ENCODE measurements at regions not wholly inside any gene's neighbourhood (a gene's known extent, or its start where the extent isn't known, plus 50 kb on each side); places are given as distances from the start of the nearest gene placed in this dataset.

- H3K4me3 ChIP-seq (ENCODE audit: low read depth in 2 of 2, low read length in 2 of 2) = no peak overlapping the region
- ChIA-PET POLR2A (no interaction called here), CTCF (no interaction called here)
- H3K36me3 ChIP-seq (ENCODE audit: control insufficient read depth, insufficient read depth, low read length) = no peaks in the 10 kb centered on the region
- DNase-seq (ENCODE audit: low read depth, low spot score) (no peak), ATAC-seq (no peak)
- H3K27me3 ChIP-seq (ENCODE audit: control insufficient read depth, insufficient read depth, low read length) = no peaks in the 10 kb centered on the region
- TF ChIP-seq CTCF (IDR thresholded peaks at IDR 0.05) = no peak
- TF ChIP-seq TCF7L2 (IDR thresholded peaks at IDR 0.05; ENCODE audit: low read depth, low read length) = no peak
- no peak for TF ChIP-seq SIN3A (IDR thresholded peaks at IDR 0.05; ENCODE audit: borderline replicate concordance, insufficient read depth, low read depth, low read length)
- TF ChIP-seq POLR2AphosphoS5 (IDR thresholded peaks at IDR 0.05; ENCODE audit: low read depth, low read length) = no peak
- no peak for TF ChIP-seq REST (IDR thresholded peaks at IDR 0.05; ENCODE audit: insufficient read depth in 1 of 2, low read depth in 2 of 2, low read length in 1 of 2)
- no peaks in the 10 kb centered on the region for H3K4me1 ChIP-seq (ENCODE audit: control insufficient read depth, insufficient read depth, low read length)
- in situ Hi-C loops (cut with HindIII; ENCODE audit: low pct_unique_long_range_greater_than_20kb, low sequenced_read_pairs) = no loop called here
- BruUV-seq (replicated peaks) = no TSS peak
- no peaks in the 10 kb centered on the region for H3K9me3 ChIP-seq (ENCODE audit: control insufficient read depth, insufficient read depth, low read depth, low read length)
- intact Hi-C loops (cut with micrococcal nuclease; ENCODE audit: unreplicated experiment) = no loop called here
- no peak overlapping the region for H3K27ac ChIP-seq (ENCODE audit: low read length)
Measured at GRCh38 chr2:180144338-180144813, 137.3 kb upstream of the CWC22 start.

GRCh38 chr2:180143633-180144337, 136.7 kb upstream of the CWC22 start:
- in situ Hi-C loops (cut with HindIII; ENCODE audit: low pct_unique_long_range_greater_than_20kb, low sequenced_read_pairs) (no loop called here), intact Hi-C loops (cut with micrococcal nuclease; ENCODE audit: unreplicated experiment) (no loop called here)
- TF ChIP-seq POLR2AphosphoS5 (IDR thresholded peaks at IDR 0.05; ENCODE audit: low read depth, low read length) (no peak), SIN3A (IDR thresholded peaks at IDR 0.05; ENCODE audit: borderline replicate concordance, insufficient read depth, low read depth, low read length) (no peak), REST (IDR thresholded peaks at IDR 0.05; ENCODE audit: insufficient read depth in 1 of 2, low read depth in 2 of 2, low read length in 1 of 2) (no peak), TCF7L2 (IDR thresholded peaks at IDR 0.05; ENCODE audit: low read depth, low read length) (no peak), CTCF (IDR thresholded peaks at IDR 0.05) (no peak)
- no peaks in the 10 kb centered on the region for H3K4me1 ChIP-seq (ENCODE audit: control insufficient read depth, insufficient read depth, low read length)
- H3K27ac ChIP-seq (ENCODE audit: low read length) = no peak overlapping the region
- H3K4me3 ChIP-seq (ENCODE audit: low read depth in 2 of 2, low read length in 2 of 2) = no peak overlapping the region
- BruUV-seq (replicated peaks) = no TSS peak
- no peaks in the 10 kb centered on the region for H3K9me3 ChIP-seq (ENCODE audit: control insufficient read depth, insufficient read depth, low read depth, low read length)
- no peaks in the 10 kb centered on the region for H3K36me3 ChIP-seq (ENCODE audit: control insufficient read depth, insufficient read depth, low read length)
- no peak for DNase-seq (ENCODE audit: low read depth, low spot score)
- ChIA-PET CTCF (no interaction called here), POLR2A (no interaction called here)
- ATAC-seq = no peak
- H3K27me3 ChIP-seq (ENCODE audit: control insufficient read depth, insufficient read depth, low read length) = no peaks in the 10 kb centered on the region
